ENCODE measurements at regions not wholly inside any gene's neighbourhood (a gene's known extent, or its start where the extent isn't known, plus 50 kb on each side); places are given as distances from the start of the nearest gene placed in this dataset.

- no peak overlapping the region for H3K27ac ChIP-seq (ENCODE audit: low read depth in 1 of 2, low read length in 2 of 2)
- H3K4me1 ChIP-seq (ENCODE audit: insufficient read depth, low read length), result no peaks in the 10 kb centered on the region
- ChIA-PET POLR2A (no interaction called here), CTCF (no interaction called here)
- Mint-ChIP-seq H3K4me3 (no peak overlapping the region), H3K9me3 (no peaks in the 10 kb centered on the region), H3K27me3 (no peaks in the 10 kb centered on the region), H3K4me1 (ENCODE audit: low read depth) (no peaks in the 10 kb centered on the region), H3K27ac (no peak overlapping the region), H3K36me3 (ENCODE audit: low read depth) (no peaks in the 10 kb centered on the region)
- intact Hi-C loops (cut with DNase I, micrococcal nuclease), result no loop called here
- no peaks in the 10 kb centered on the region for H3K9me3 ChIP-seq (ENCODE audit: control insufficient read depth in 1 of 2, insufficient read depth in 1 of 2, low read length in 2 of 2)
- ATAC-seq (ENCODE audit: poor library complexity), result no peak
- H3K27me3 ChIP-seq (ENCODE audit: control insufficient read depth in 1 of 2, insufficient read depth in 2 of 2, low read length in 2 of 2), result no peaks in the 10 kb centered on the region
- no peaks in the 10 kb centered on the region for H3K36me3 ChIP-seq (ENCODE audit: insufficient read depth, low read length)
- no peak overlapping the region for H3K4me3 ChIP-seq (ENCODE audit: low read length)
- no peak for TF ChIP-seq CTCF (IDR thresholded peaks at IDR 0.05)
- DNase-seq, result no peak
Measured at GRCh38 chr3:28612232-28612631, 263.6 kb upstream of the AZI2 start.

- Mint-ChIP-seq H3K4me3 (no peak overlapping the region), H3K36me3 (ENCODE audit: low read depth) (no peaks in the 10 kb centered on the region), H3K4me1 (ENCODE audit: low read depth) (no peaks in the 10 kb centered on the region), H3K9me3 (no peaks in the 10 kb centered on the region), H3K27ac (no peak overlapping the region), H3K27me3 (peaks cover 3% of the 10 kb centered on the region)
- CTCF ChIA-PET, result no interaction called here
- H3K4me3 ChIP-seq (ENCODE audit: low read length), result no peak overlapping the region
- intact Hi-C loops (cut with DNase I, micrococcal nuclease), result no loop called here
- no peaks in the 10 kb centered on the region for H3K36me3 ChIP-seq (ENCODE audit: insufficient read depth, low read length)
- H3K9me3 ChIP-seq (ENCODE audit: control insufficient read depth in 1 of 2, insufficient read depth in 1 of 2, low read length in 2 of 2), result no peaks in the 10 kb centered on the region
- DNase-seq (no peak), ATAC-seq (ENCODE audit: poor library complexity) (no peak)
- no peaks in the 10 kb centered on the region for H3K4me1 ChIP-seq (ENCODE audit: insufficient read depth, low read length)
- POLR2A ChIA-PET, result no interaction called here
- no peak overlapping the region for H3K27ac ChIP-seq (ENCODE audit: low read depth in 1 of 2, low read length in 2 of 2)
- no peaks in the 10 kb centered on the region for H3K27me3 ChIP-seq (ENCODE audit: control insufficient read depth in 1 of 2, insufficient read depth in 2 of 2, low read length in 2 of 2)
- TF ChIP-seq CTCF (IDR thresholded peaks at IDR 0.05), result no peak
Measured at GRCh38 chr3:28613511-28614106, 265.0 kb upstream of the AZI2 start.

GRCh38 chr3:28615071-28615470 lies 266.4 kb upstream of the AZI2 start:
- Mint-ChIP-seq H3K36me3 (ENCODE audit: low read depth) (no peaks in the 10 kb centered on the region), H3K27ac (no peak overlapping the region), H3K9me3 (no peaks in the 10 kb centered on the region), H3K27me3 (peaks cover 3% of the 10 kb centered on the region), H3K4me3 (no peak overlapping the region), H3K4me1 (ENCODE audit: low read depth) (no peaks in the 10 kb centered on the region)
- Histone ChIP-seq H3K9me3 (ENCODE audit: control insufficient read depth in 1 of 2, insufficient read depth in 1 of 2, low read length in 2 of 2) (no peaks in the 10 kb centered on the region), H3K4me1 (ENCODE audit: insufficient read depth, low read length) (no peaks in the 10 kb centered on the region), H3K27me3 (ENCODE audit: control insufficient read depth in 1 of 2, insufficient read depth in 2 of 2, low read length in 2 of 2) (no peaks in the 10 kb centered on the region), H3K27ac (ENCODE audit: low read depth in 1 of 2, low read length in 2 of 2) (no peak overlapping the region), H3K4me3 (ENCODE audit: low read length) (no peak overlapping the region), H3K36me3 (ENCODE audit: insufficient read depth, low read length) (no peaks in the 10 kb centered on the region)
- ATAC-seq (ENCODE audit: poor library complexity) (no peak), DNase-seq (no peak)
- ChIA-PET POLR2A (no interaction called here), CTCF (no interaction called here)
- TF ChIP-seq CTCF (IDR thresholded peaks at IDR 0.05), result no peak
- intact Hi-C loops (cut with DNase I, micrococcal nuclease), result no loop called here
